Activated CD8-positive, alpha-beta memory T cell treated with anti-CD3 and anti-CD28 coated beads for 36 hours (primary cell): ENCODE measurements at regions not wholly inside any gene's neighbourhood (a gene's known extent, or its start where the extent isn't known, plus 50 kb on each side); places are given as distances from the start of the nearest gene placed in this dataset.
"Not testable (repeated sequence)": the region's sequence is repeated elsewhere in the genome, so short reads cannot be mapped to it uniquely, and the experiment has no call there.

ENCODE experiments used
- CTCF ChIA-PET: fragments of 350-600 bp; sonication (Branson Sonifier 250); formaldehyde crosslinking; loops from one replicate; lab custom pipeline; 2021; ENCODE audit warnings: antibody characterized with exemption; lab: Charles Lee
- POLR2A ChIA-PET: fragments of 350-600 bp; sonication (Branson Sonifier 250); formaldehyde crosslinking; loops from one replicate; lab custom pipeline; 2021; ENCODE audit warnings: antibody characterized with exemption; lab: Charles Lee

GRCh38 chr5:84961193-84961592, 576.5 kb upstream of the EDIL3 start:
- ChIA-PET POLR2A (interaction anchor here (0.5 kb wide), 1 partner anchor 27 kb away, joined by 5 read pairs; no protein-coding TSS in a partner anchor), CTCF (no interaction called here)

- ChIA-PET CTCF (no interaction called here), POLR2A (no interaction called here)
Measured at GRCh38 chr5:84961903-84962302, 577.2 kb upstream of the EDIL3 start.

- ChIA-PET POLR2A (no interaction called here), CTCF (no interaction called here)
Measured at GRCh38 chr5:84983093-84983492, 598.4 kb upstream of the EDIL3 start.

GRCh38 chr5:84985148-84985547, 600.5 kb upstream of the EDIL3 start:
- POLR2A ChIA-PET = no interaction called here
- CTCF ChIA-PET = no interaction called here

- CTCF ChIA-PET = no interaction called here
- POLR2A ChIA-PET = no interaction called here
Measured at GRCh38 chr5:84986688-84987087, 602.0 kb upstream of the EDIL3 start.

- CTCF ChIA-PET = no interaction called here
- POLR2A ChIA-PET = no interaction called here
Measured at GRCh38 chr5:85000671-85001070, 616.0 kb upstream of the EDIL3 start.

GRCh38 chr5:85002026-85002425, 617.3 kb upstream of the EDIL3 start:
- CTCF ChIA-PET, POLR2A ChIA-PET: not testable (repeated sequence)

- POLR2A ChIA-PET = no interaction called here
Measured at GRCh38 chr5:85010014-85010562, 625.4 kb upstream of the EDIL3 start.

GRCh38 chr5:85017261-85017660, 632.6 kb upstream of the EDIL3 start:
- ChIA-PET POLR2A (no interaction called here), CTCF (no interaction called here)

More at GRCh38 chr5:85010014-85010562, 625.4 kb upstream of the EDIL3 start:
- CTCF ChIA-PET = no interaction called here

GRCh38 chr5:85030316-85031084, 645.8 kb upstream of the EDIL3 start:
- CTCF ChIA-PET = no interaction called here

GRCh38 chr5:85049020-85049419, 664.3 kb upstream of the EDIL3 start:
- ChIA-PET CTCF (no interaction called here), POLR2A (no interaction called here)

More at GRCh38 chr5:85030316-85031084, 645.8 kb upstream of the EDIL3 start:
- POLR2A ChIA-PET = no interaction called here

- ChIA-PET CTCF (no interaction called here), POLR2A (no interaction called here)
Measured at GRCh38 chr5:85052826-85053225, 668.1 kb upstream of the EDIL3 start.

GRCh38 chr5:85069659-85070640, 685.3 kb upstream of the EDIL3 start:
- CTCF ChIA-PET = no interaction called here
- POLR2A ChIA-PET = no interaction called here

- ChIA-PET CTCF (no interaction called here), POLR2A (no interaction called here)
Measured at GRCh38 chr5:85077581-85077980, 692.9 kb upstream of the EDIL3 start.

GRCh38 chr5:85096421-85096820, 711.7 kb upstream of the EDIL3 start:
- ChIA-PET CTCF (no interaction called here), POLR2A (no interaction called here)

GRCh38 chr5:85108471-85108870, 723.8 kb upstream of the EDIL3 start:
- ChIA-PET CTCF (no interaction called here), POLR2A (no interaction called here)

GRCh38 chr5:85109616-85110015, 724.9 kb upstream of the EDIL3 start:
- CTCF ChIA-PET = no interaction called here
- POLR2A ChIA-PET = no interaction called here

GRCh38 chr5:85132269-85132668, 747.6 kb upstream of the EDIL3 start:
- CTCF ChIA-PET = no interaction called here

GRCh38 chr5:85140471-85140870, 755.8 kb upstream of the EDIL3 start:
- POLR2A ChIA-PET = no interaction called here
- CTCF ChIA-PET = no interaction called here

More at GRCh38 chr5:85132269-85132668, 747.6 kb upstream of the EDIL3 start:
- POLR2A ChIA-PET = no interaction called here

- ChIA-PET POLR2A (no interaction called here), CTCF (no interaction called here)
Measured at GRCh38 chr5:85143138-85143537, 758.5 kb upstream of the EDIL3 start.
